Mesendoderm (in vitro differentiated cells): ENCODE measurements at regions not wholly inside any gene's neighbourhood (a gene's known extent, or its start where the extent isn't known, plus 50 kb on each side); places are given as distances from the start of the nearest gene placed in this dataset.

Source experiments
- DNase-seq: peaks from one replicate; pipeline ENCODE4 v3.0.0; 2013
- H2AK5ac ChIP-seq: 2 replicates; pipeline ENCODE4 v1.6.1; 2013; ENCODE audit warnings: low read length, inconsistent platforms
- H2BK120ac ChIP-seq: 2 replicates; pipeline ENCODE4 v1.6.1; 2013; ENCODE audit warnings: low read depth, mild to moderate bottlenecking, low read length, moderate library complexity, mixed read lengths
- H2BK15ac ChIP-seq: replicated peaks from 2 replicates; pipeline ENCODE4 v1.6.1; 2013; ENCODE audit warnings: low read depth, mild to moderate bottlenecking, moderate library complexity
- H2BK5ac ChIP-seq: 2 replicates; pipeline ENCODE4 v1.6.1; 2013; ENCODE audit warnings: low read length, inconsistent platforms
- H3K18ac ChIP-seq: 2 replicates; pipeline ENCODE4 v1.6.1; 2013; ENCODE audit warnings: mild to moderate bottlenecking, low read length, mixed read lengths
- H3K23ac ChIP-seq: one replicate; pipeline ENCODE4 v1.6.1; 2013; ENCODE audit warnings: low read length
- H3K27ac ChIP-seq: 2 replicates; pipeline ENCODE4 v1.5.1; 2013; ENCODE audit warnings: low read depth, mild to moderate bottlenecking, inconsistent platforms, low read length, moderate library complexity
- H3K27me3 ChIP-seq: 2 replicates; pipeline ENCODE4 v1.6.1; 2013; ENCODE audit warnings: low read length, control low read depth, mild to moderate bottlenecking, inconsistent platforms; ENCODE audit not compliant: insufficient read depth, poor library complexity
- H3K36me3 ChIP-seq: 2 replicates; pipeline ENCODE4 v1.6.1; 2013; ENCODE audit warnings: low read length, inconsistent platforms; ENCODE audit not compliant: control insufficient read depth, insufficient read depth
- H3K4ac ChIP-seq: one replicate; pipeline ENCODE4 v1.6.1; 2013; ENCODE audit warnings: low read depth, mild to moderate bottlenecking, low read length, moderate library complexity
- H3K4me1 ChIP-seq: 2 replicates; pipeline ENCODE4 v1.6.1; 2013; ENCODE audit warnings: low read depth, low read length, inconsistent platforms; ENCODE audit not compliant: control insufficient read depth
- H3K4me2 ChIP-seq: 2 replicates; pipeline ENCODE4 v1.6.1; 2013; ENCODE audit warnings: low read length
- H3K4me3 ChIP-seq: 2 replicates; pipeline ENCODE4 v1.5.1; 2013; ENCODE audit warnings: mild to moderate bottlenecking, low read length
- H3K56ac ChIP-seq: one replicate; pipeline ENCODE4 v1.6.1; 2013; ENCODE audit warnings: low read length
- H3K79me1 ChIP-seq: 2 replicates; pipeline ENCODE4 v1.6.1; 2013; ENCODE audit warnings: low read length, inconsistent platforms
- H3K79me2 ChIP-seq: 2 replicates; pipeline ENCODE4 v1.6.1; 2013; ENCODE audit warnings: mild to moderate bottlenecking, low read length; ENCODE audit not compliant: control insufficient read depth, insufficient read depth
- H3K9ac ChIP-seq: 2 replicates; pipeline ENCODE4 v1.6.1; 2013; ENCODE audit warnings: low read length, inconsistent platforms
- H4K5ac ChIP-seq: one replicate; pipeline ENCODE4 v1.6.1; 2013; ENCODE audit warnings: low read length
- H4K8ac ChIP-seq: one replicate; pipeline ENCODE4 v1.6.1; 2013; ENCODE audit warnings: low read depth, mild to moderate bottlenecking, control low read depth, low read length, moderate library complexity
- WGBS: extraction: QIAGEN DNeasy Blood & Tissue Kit; methylation state at CpG from one replicate; pipeline ENCODE4 v1.1.7; 2013; ENCODE audit warnings: low lambda C conversion rate, missing lambda C conversion rate; ENCODE audit not compliant: insufficient coverage; ENCODE audit errors: extremely low coverage; 5-methylcytosine and 5-hydroxymethylcytosine counted together

DNA sequence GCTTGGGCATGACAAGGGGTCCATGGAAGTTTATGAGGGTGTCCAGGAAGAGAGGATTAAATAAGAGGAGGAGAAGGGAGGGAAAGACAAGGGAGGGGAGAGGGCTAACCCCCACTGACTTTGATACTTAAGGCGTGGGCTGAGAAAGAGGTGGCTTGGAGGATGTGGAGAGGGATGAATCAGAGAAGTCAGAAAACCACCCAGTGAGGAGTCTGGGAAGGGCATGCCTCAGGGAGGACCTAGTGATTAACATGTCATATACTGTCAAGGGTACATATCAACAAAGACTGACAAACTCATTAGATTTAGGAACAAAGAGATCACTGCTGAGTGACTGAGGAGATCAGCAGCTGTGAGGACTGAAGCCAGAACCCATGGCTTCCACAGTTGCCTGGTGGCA lies 145.4 kb downstream of the IRX5 start:
- Histone ChIP-seq H3K79me1 (no peaks in the 10 kb centered on the region), H2BK15ac (no peak overlapping the region), H3K4me2 (no peak overlapping the region), H3K4me3 (no peak overlapping the region), H4K5ac (no peak overlapping the region), H3K36me3 (no peaks in the 10 kb centered on the region), H3K79me2 (no peaks in the 10 kb centered on the region), H3K4me1 (no peaks in the 10 kb centered on the region), H3K27me3 (no peaks in the 10 kb centered on the region), H2BK5ac (no peak overlapping the region), H3K9ac (no peak overlapping the region), H2BK120ac (no peak overlapping the region), H2AK5ac (no peak overlapping the region), H3K27ac (no peak overlapping the region), H3K4ac (no peak overlapping the region), H3K56ac (no peak overlapping the region), H3K23ac (no peak overlapping the region), H4K8ac (no peak overlapping the region), H3K18ac (no peak overlapping the region)
- DNase-seq = no peak
- no CpG with 5 or more reads among the region's 1 CpG for WGBS

DNA sequence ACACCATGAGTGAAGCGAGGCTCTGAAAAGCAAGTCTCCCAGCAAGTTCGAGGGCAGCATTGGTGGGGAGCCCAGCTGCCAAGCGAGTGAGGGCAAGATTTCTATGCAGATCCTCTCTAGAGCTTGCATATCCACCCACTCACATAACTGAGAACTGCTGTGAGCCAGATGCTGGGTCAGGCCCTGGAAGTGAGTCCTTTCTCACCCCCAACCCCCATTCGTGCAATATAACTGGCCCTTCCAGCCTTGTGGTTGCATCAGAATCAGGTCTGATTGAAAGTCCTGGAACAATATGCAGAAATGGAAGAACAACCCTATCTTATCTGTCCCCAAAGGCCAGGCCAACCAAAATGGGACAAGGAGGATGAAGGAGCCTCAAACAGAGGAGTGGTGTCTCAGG lies 146.6 kb downstream of the IRX5 start:
- H2BK120ac ChIP-seq = no peak overlapping the region
- no peaks in the 10 kb centered on the region for H3K27me3 ChIP-seq
- H3K4me2 ChIP-seq = no peak overlapping the region
- no peak overlapping the region for H3K4me3 ChIP-seq
- no peak overlapping the region for H3K27ac ChIP-seq
- no peak overlapping the region for H2BK5ac ChIP-seq
- no peak overlapping the region for H3K4ac ChIP-seq
- H4K5ac ChIP-seq = no peak overlapping the region
- H4K8ac ChIP-seq = no peak overlapping the region
- H3K4me1 ChIP-seq = no peaks in the 10 kb centered on the region
- no peaks in the 10 kb centered on the region for H3K79me2 ChIP-seq
- DNase-seq = no peak
- no peak overlapping the region for H2AK5ac ChIP-seq
- H3K56ac ChIP-seq = no peak overlapping the region
- H3K23ac ChIP-seq = no peak overlapping the region
- no peaks in the 10 kb centered on the region for H3K36me3 ChIP-seq
- no CpG with 5 or more reads among the region's 4 CpGs for WGBS
- H3K79me1 ChIP-seq = no peaks in the 10 kb centered on the region
- no peak overlapping the region for H2BK15ac ChIP-seq
- H3K18ac ChIP-seq = no peak overlapping the region
- no peak overlapping the region for H3K9ac ChIP-seq

DNA sequence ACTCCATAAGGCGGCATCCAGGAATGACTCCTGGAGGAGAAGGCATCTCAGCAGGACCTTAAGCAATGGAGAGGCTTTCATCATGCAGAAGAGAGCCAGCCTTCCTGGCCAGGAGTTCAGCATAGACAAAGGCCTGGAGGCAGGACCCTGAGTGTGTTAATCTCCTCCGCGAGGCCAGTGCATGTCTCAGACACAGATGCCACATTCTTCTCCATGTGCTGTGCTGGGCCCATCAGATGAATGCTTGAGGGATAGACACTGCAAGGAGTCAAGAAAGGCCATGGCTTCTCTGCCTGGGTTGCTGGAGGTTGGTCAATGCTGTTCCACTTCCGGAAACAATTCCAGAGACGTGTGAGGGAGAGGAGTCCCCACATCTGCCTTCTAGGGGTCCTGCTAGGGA lies 147.5 kb downstream of the IRX5 start:
- no CpG with 5 or more reads among the region's 5 CpGs for WGBS

DNA sequence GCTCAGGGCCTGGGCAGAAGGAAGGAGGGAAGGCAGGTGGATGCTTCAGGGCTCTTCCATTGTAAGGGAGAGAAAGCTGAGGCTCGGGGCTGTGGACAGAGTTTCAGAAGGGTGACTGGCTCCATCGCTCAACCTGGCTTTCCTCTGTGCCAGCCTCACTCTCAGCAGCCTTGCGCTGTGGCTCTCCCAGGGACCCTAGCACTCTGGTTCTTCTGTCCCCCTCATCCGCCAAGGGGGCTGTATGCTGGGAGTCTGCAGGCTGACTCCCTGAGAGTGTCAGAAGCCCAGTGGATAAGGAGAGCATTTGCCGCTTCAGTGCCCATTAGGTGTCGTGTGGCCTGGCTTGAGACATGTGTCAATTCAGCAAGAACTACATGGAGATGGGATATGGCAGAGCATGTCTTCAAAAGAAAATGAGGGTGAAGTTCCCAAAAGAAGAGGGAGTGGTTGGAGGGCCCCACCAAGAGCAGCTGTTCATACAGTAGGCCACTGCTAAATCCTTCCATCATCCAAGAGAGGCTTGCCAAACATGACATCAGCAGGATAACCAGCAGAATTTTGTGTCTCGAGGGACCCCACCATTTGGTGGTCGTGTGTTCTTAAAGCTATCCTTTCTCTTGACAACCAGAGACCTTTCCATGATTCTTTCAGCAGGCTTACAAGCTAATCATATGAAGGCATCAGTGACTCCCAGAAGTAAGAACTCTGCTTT lies 148.2 kb downstream of the IRX5 start:
- no peak for DNase-seq
- Histone ChIP-seq H3K4me2 (no peak overlapping the region), H3K79me1 (no peaks in the 10 kb centered on the region), H3K4me1 (no peaks in the 10 kb centered on the region), H4K8ac (no peak overlapping the region), H3K18ac (no peak overlapping the region), H3K4me3 (no peak overlapping the region), H3K56ac (no peak overlapping the region), H3K27ac (no peak overlapping the region), H3K27me3 (no peaks in the 10 kb centered on the region), H4K5ac (no peak overlapping the region), H3K4ac (no peak overlapping the region), H3K23ac (no peak overlapping the region), H2AK5ac (no peak overlapping the region), H3K79me2 (no peaks in the 10 kb centered on the region), H2BK5ac (no peak overlapping the region), H2BK120ac (no peak overlapping the region), H3K9ac (no peak overlapping the region), H2BK15ac (no peak overlapping the region), H3K36me3 (no peaks in the 10 kb centered on the region)
- WGBS = no CpG with 5 or more reads among the region's 8 CpGs

More for the DNA sequence above, 147.5 kb downstream of the IRX5 start:
- no peak overlapping the region for H3K27ac ChIP-seq
- H3K4ac ChIP-seq = no peak overlapping the region
- no peak overlapping the region for H3K4me3 ChIP-seq
- no peak overlapping the region for H4K5ac ChIP-seq
- H3K27me3 ChIP-seq = no peaks in the 10 kb centered on the region
- H2BK15ac ChIP-seq = no peak overlapping the region
- no peak overlapping the region for H3K56ac ChIP-seq
- H3K4me1 ChIP-seq = no peaks in the 10 kb centered on the region
- H3K79me2 ChIP-seq = no peaks in the 10 kb centered on the region
- no peak overlapping the region for H2AK5ac ChIP-seq
- H3K36me3 ChIP-seq = no peaks in the 10 kb centered on the region
- H3K4me2 ChIP-seq = no peak overlapping the region
- H4K8ac ChIP-seq = no peak overlapping the region
- H3K23ac ChIP-seq = no peak overlapping the region
- H3K9ac ChIP-seq = no peak overlapping the region
- H3K18ac ChIP-seq = no peak overlapping the region
- no peak overlapping the region for H2BK120ac ChIP-seq
- H2BK5ac ChIP-seq = no peak overlapping the region
- DNase-seq = no peak
- no peaks in the 10 kb centered on the region for H3K79me1 ChIP-seq

DNA sequence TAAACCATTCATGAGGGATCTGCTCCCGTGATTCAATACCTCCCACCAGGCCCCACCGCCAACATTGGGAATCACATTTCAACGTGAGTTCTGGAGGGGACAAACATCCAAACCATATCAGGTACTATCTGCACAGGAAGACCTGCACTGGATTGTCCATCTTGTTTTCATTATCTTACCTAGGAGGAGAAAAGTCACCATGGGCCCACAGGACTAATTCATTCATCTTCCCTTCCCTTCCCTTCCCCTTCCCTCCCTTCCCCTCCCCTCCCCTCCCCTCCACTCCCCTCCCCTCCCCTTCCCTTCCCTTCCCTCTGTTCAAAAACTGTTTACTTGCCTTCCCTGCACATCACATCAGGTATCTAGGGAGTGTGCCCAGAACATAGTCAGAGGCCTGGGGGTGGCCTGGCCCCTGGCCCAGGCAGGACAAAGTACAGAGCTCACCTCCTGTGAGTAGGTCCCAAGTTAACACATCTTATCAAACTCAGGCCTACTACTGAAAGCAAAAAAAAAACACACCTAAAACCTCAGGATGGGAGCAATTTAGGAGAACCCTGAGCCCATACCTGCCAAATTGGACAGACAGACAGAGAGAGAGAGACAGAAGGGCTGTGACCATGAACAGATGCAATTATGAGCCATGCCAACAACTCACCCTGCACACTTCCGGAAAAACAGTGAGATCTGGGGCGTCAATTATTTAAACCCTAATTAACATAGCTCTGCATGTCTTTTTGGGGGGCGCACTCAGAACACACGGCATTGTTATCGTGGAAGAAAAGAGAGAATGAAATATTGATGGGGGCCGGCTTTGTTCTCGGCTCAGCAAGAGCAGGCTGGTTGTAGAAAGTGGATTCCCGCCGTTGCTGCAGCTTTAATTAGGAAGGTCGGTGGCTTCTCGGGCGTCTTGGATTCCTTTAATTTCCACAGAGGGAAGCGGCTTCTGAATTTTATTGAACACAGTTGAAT lies 151.2 kb downstream of the IRX5 start:
- H4K5ac ChIP-seq = no peak overlapping the region
- no peak overlapping the region for H3K27ac ChIP-seq
- no peak overlapping the region for H3K4me2 ChIP-seq
- H3K23ac ChIP-seq = no peak overlapping the region
- no peak overlapping the region for H3K4ac ChIP-seq
- no peak overlapping the region for H3K4me3 ChIP-seq
- no peaks in the 10 kb centered on the region for H3K79me1 ChIP-seq
- H3K79me2 ChIP-seq = no peaks in the 10 kb centered on the region
- no peak overlapping the region for H2BK120ac ChIP-seq
- H3K18ac ChIP-seq = no peak overlapping the region
- H3K36me3 ChIP-seq = no peaks in the 10 kb centered on the region
- H3K56ac ChIP-seq = no peak overlapping the region
- H2BK5ac ChIP-seq = no peak overlapping the region
- WGBS = no CpG with 5 or more reads among the region's 16 CpGs
- H2AK5ac ChIP-seq = no peak overlapping the region
- H3K27me3 ChIP-seq = no peaks in the 10 kb centered on the region
- no peak for DNase-seq
- H4K8ac ChIP-seq = no peak overlapping the region
- no peak overlapping the region for H3K9ac ChIP-seq
- no peaks in the 10 kb centered on the region for H3K4me1 ChIP-seq
- no peak overlapping the region for H2BK15ac ChIP-seq
